ENCODE measurements at regions not wholly inside any gene's neighbourhood (a gene's known extent, or its start where the extent isn't known, plus 50 kb on each side); places are given as distances from the start of the nearest gene placed in this dataset.

- H3K4me3 ChIP-seq (ENCODE audit: low read depth, low read length), result no peak overlapping the region
- no peak for TF ChIP-seq CTCF (IDR thresholded peaks at IDR 0.05; ENCODE audit: low read depth, low read length, missing control alignments)
- DNase-seq (ENCODE audit: low read depth), result no peak
- in situ Hi-C loops (cut with HindIII; ENCODE audit: low sequenced_read_pairs), result no loop called here
Observed at GRCh38 chr18:60543646-60544045, 171.1 kb upstream of the MC4R start.

GRCh38 chr18:60549338-60549960, 176.9 kb upstream of the MC4R start:
- H3K4me3 ChIP-seq (ENCODE audit: low read depth, low read length), result no peak overlapping the region
- peak; percentile 70 for DNase-seq (ENCODE audit: low read depth)
- in situ Hi-C loops (cut with HindIII; ENCODE audit: low sequenced_read_pairs), result no loop called here
- peak; percentile 67 for TF ChIP-seq CTCF (IDR thresholded peaks at IDR 0.05; ENCODE audit: low read depth, low read length, missing control alignments)

- no peak for DNase-seq (ENCODE audit: low read depth)
- no peak overlapping the region for H3K4me3 ChIP-seq (ENCODE audit: low read depth, low read length)
- no peak for TF ChIP-seq CTCF (IDR thresholded peaks at IDR 0.05; ENCODE audit: low read depth, low read length, missing control alignments)
- in situ Hi-C loops (cut with HindIII; ENCODE audit: low sequenced_read_pairs), result loop anchor here (25.0 kb wide), 2 partner anchors 566 to 1116 kb away; no protein-coding TSS in a partner anchor
Observed at GRCh38 chr18:60552948-60553347, 180.4 kb upstream of the MC4R start.

- no peak for TF ChIP-seq CTCF (IDR thresholded peaks at IDR 0.05; ENCODE audit: low read depth, low read length, missing control alignments)
- no peak for DNase-seq (ENCODE audit: low read depth)
- in situ Hi-C loops (cut with HindIII; ENCODE audit: low sequenced_read_pairs), result loop anchor here (25.0 kb wide), 2 partner anchors 568 to 1118 kb away; no protein-coding TSS in a partner anchor
- no peak overlapping the region for H3K4me3 ChIP-seq (ENCODE audit: low read depth, low read length)
Observed at GRCh38 chr18:60554967-60555366, 182.4 kb upstream of the MC4R start.

GRCh38 chr18:60555625-60556024, 183.1 kb upstream of the MC4R start:
- in situ Hi-C loops (cut with HindIII; ENCODE audit: low sequenced_read_pairs), result loop anchor here (25.0 kb wide), 2 partner anchors 568 to 1118 kb away; no protein-coding TSS in a partner anchor
- DNase-seq (ENCODE audit: low read depth), result no peak
- no peak overlapping the region for H3K4me3 ChIP-seq (ENCODE audit: low read depth, low read length)
- TF ChIP-seq CTCF (IDR thresholded peaks at IDR 0.05; ENCODE audit: low read depth, low read length, missing control alignments), result no peak

- in situ Hi-C loops (cut with HindIII; ENCODE audit: low sequenced_read_pairs), result loop anchor here (25.0 kb wide), 2 partner anchors 569 to 1119 kb away; no protein-coding TSS in a partner anchor
- no peak for TF ChIP-seq CTCF (IDR thresholded peaks at IDR 0.05; ENCODE audit: low read depth, low read length, missing control alignments)
- no peak for DNase-seq (ENCODE audit: low read depth)
- no peak overlapping the region for H3K4me3 ChIP-seq (ENCODE audit: low read depth, low read length)
Observed at GRCh38 chr18:60556326-60556725, 183.8 kb upstream of the MC4R start.

Data from astrocyte of the cerebellum (primary cell).